ENCODE measurements at regions not wholly inside any gene's neighbourhood (a gene's known extent, or its start where the extent isn't known, plus 50 kb on each side); places are given as distances from the start of the nearest gene placed in this dataset.
"Not testable (repeated sequence)": the region's sequence is repeated elsewhere in the genome, so short reads cannot be mapped to it uniquely, and the experiment has no call there.

DNA sequence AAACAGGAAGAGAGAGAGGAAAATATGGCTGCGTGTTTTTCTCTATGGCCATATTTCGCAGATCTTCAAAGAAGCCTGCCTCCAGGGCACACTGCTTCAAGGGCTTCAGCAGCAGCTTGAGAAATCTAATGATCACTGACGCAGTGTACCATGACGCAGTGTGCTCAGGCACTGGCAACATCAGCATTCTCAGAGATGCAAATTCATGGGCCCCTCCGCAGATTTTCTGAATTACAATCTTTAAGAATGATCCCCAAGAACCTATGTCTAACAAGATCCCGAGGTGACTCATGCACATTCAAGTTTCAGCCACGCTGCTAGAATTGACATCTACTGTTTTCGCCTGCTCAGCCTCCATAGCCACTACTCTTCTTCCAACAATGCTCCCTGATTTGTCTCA is 143.9 kb upstream of the ZNF366 start:
- no peaks in the 10 kb centered on the region for H3K36me3 Mint-ChIP-seq
- H3K4me1 Mint-ChIP-seq: no peaks in the 10 kb centered on the region
- no peaks in the 10 kb centered on the region for H3K9me3 Mint-ChIP-seq
- DNase-seq: no peak
- peaks cover 4% of the 10 kb centered on the region for H3K27me3 Mint-ChIP-seq
- no peak overlapping the region for H3K27ac Mint-ChIP-seq
- CTCF ChIA-PET: no interaction called here
- H3K4me3 Mint-ChIP-seq: no peak overlapping the region

- H3K36me3 Mint-ChIP-seq: no peaks in the 10 kb centered on the region
- no peak overlapping the region for H3K27ac Mint-ChIP-seq
- H3K9me3 Mint-ChIP-seq: no peaks in the 10 kb centered on the region
- H3K4me1 Mint-ChIP-seq: no peaks in the 10 kb centered on the region
- CTCF ChIA-PET: interaction anchor here (0.8 kb wide), 1 partner anchor 47 kb away, joined by 3 read pairs; no protein-coding TSS in a partner anchor
- DNase-seq: no peak
- no peak overlapping the region for H3K4me3 Mint-ChIP-seq
- peaks cover 5% of the 10 kb centered on the region for H3K27me3 Mint-ChIP-seq
Observed at GRCh38 chr5:72649449-72649848, 142.2 kb upstream of the ZNF366 start.

- H3K9me3 Mint-ChIP-seq: no peaks in the 10 kb centered on the region
- no peaks in the 10 kb centered on the region for H3K4me1 Mint-ChIP-seq
- peaks cover 4% of the 10 kb centered on the region for H3K27me3 Mint-ChIP-seq
- no peak overlapping the region for H3K27ac Mint-ChIP-seq
- H3K36me3 Mint-ChIP-seq: no peaks in the 10 kb centered on the region
- H3K4me3 Mint-ChIP-seq: no peak overlapping the region
- CTCF ChIA-PET: interaction anchor here (0.8 kb wide), 1 partner anchor 46 kb away, joined by 3 read pairs; no protein-coding TSS in a partner anchor
- DNase-seq: no peak
Observed at GRCh38 chr5:72648480-72648879, 141.3 kb upstream of the ZNF366 start.

- no peak overlapping the region for H3K27ac Mint-ChIP-seq
- DNase-seq: no peak
- no peaks in the 10 kb centered on the region for H3K4me1 Mint-ChIP-seq
- peaks cover 4% of the 10 kb centered on the region for H3K27me3 Mint-ChIP-seq
- H3K4me3 Mint-ChIP-seq: no peak overlapping the region
- CTCF ChIA-PET: no interaction called here
- H3K36me3 Mint-ChIP-seq: no peaks in the 10 kb centered on the region
- H3K9me3 Mint-ChIP-seq: no peaks in the 10 kb centered on the region
Observed at GRCh38 chr5:72647806-72648205, 140.6 kb upstream of the ZNF366 start.

- H3K9me3 Mint-ChIP-seq: no peaks in the 10 kb centered on the region
- peaks cover 4% of the 10 kb centered on the region for H3K27me3 Mint-ChIP-seq
- no peak for DNase-seq
- no peak overlapping the region for H3K27ac Mint-ChIP-seq
- CTCF ChIA-PET: no interaction called here
- H3K36me3 Mint-ChIP-seq: no peaks in the 10 kb centered on the region
- H3K4me1 Mint-ChIP-seq: no peaks in the 10 kb centered on the region
- no peak overlapping the region for H3K4me3 Mint-ChIP-seq
Observed at GRCh38 chr5:72646246-72646866, 139.1 kb upstream of the ZNF366 start.

DNA sequence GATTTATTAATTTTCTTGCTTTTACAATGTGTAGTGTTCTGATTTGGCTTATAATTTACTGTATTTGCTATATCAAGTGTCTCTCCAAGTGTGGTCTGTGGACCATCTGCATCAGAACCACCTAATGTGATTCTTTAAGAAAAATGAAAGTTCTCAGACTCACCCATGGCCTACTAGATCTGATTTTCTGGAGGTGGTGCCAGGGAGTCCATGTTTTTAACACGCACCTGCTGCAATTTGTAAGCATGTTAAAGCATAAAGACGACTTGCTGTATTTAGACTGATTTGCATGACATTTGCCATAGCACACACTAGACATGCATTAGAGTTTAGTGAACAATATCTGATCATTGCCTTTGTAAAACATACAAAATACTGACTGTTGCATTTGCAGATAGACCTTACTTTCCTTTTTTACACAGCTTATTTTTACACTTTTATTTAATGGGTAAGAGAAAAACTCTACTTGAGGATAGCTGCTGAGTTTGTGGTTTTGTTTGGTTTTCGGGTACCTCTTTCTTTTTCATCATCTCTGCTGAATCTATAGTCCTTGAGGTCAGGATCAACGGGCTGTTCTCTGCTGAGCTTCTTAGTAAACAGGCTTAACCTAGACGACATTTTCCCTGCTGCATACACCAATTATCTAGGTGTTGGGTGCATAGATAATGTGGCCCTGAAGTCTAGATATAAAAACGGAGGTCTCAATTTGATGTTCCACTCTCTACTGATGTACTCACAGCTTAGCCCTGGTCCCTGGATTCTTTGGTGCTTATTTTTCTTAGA is 138.0 kb upstream of the ZNF366 start:
- Mint-ChIP-seq H3K27me3 (peaks cover 4% of the 10 kb centered on the region), H3K9me3 (no peaks in the 10 kb centered on the region), H3K36me3 (no peaks in the 10 kb centered on the region), H3K4me1 (no peaks in the 10 kb centered on the region), H3K27ac (no peak overlapping the region), H3K4me3 (no peak overlapping the region)
- CTCF ChIA-PET: interaction anchor here (1.0 kb wide), 1 partner anchor 33 kb away, joined by 3 read pairs; no protein-coding TSS in a partner anchor
- DNase-seq: no peak

GRCh38 chr5:72644296-72644695 is 137.1 kb upstream of the ZNF366 start:
- Mint-ChIP-seq H3K36me3 (no peaks in the 10 kb centered on the region), H3K4me1 (no peaks in the 10 kb centered on the region), H3K27ac (no peak overlapping the region), H3K4me3 (no peak overlapping the region), H3K9me3 (no peaks in the 10 kb centered on the region), H3K27me3 (peaks cover 4% of the 10 kb centered on the region)
- no peak for DNase-seq
- CTCF ChIA-PET: no interaction called here

GRCh38 chr5:72641164-72641563 is 134.0 kb upstream of the ZNF366 start:
- CTCF ChIA-PET: no interaction called here
- no peak for DNase-seq
- Mint-ChIP-seq H3K4me3 (no peak overlapping the region), H3K9me3 (no peaks in the 10 kb centered on the region), H3K27ac (no peak overlapping the region), H3K4me1 (no peaks in the 10 kb centered on the region), H3K36me3 (no peaks in the 10 kb centered on the region), H3K27me3 (peaks cover 4% of the 10 kb centered on the region)

GRCh38 chr5:72637058-72637457 is 129.8 kb upstream of the ZNF366 start:
- Mint-ChIP-seq H3K4me1 (no peaks in the 10 kb centered on the region), H3K27ac (no peak overlapping the region), H3K36me3 (no peaks in the 10 kb centered on the region), H3K27me3 (no peaks in the 10 kb centered on the region), H3K4me3 (no peak overlapping the region), H3K9me3 (no peaks in the 10 kb centered on the region)
- CTCF ChIA-PET: no interaction called here
- no peak for DNase-seq

DNA sequence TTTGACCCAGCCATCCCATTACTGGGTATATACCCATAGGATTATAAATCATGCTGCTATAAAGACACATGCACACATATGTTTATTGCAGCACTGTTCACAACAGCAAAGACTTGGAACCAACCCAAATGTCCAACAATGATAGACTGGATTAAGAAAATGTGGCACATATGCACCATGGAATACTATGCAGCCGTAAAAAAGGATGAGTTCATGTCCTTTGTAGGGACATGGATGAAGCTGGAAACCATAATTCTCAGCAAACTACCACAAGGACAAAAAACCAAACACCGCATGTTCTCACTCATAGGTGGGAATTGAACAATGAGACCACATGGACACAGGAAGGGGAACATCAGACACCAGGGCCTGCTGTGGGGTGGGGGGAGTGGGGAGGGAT is 129.4 kb upstream of the ZNF366 start:
- H3K4me1 Mint-ChIP-seq, H3K27me3 Mint-ChIP-seq, CTCF ChIA-PET, H3K9me3 Mint-ChIP-seq, H3K4me3 Mint-ChIP-seq, DNase-seq, H3K27ac Mint-ChIP-seq, H3K36me3 Mint-ChIP-seq: not testable (repeated sequence)

GRCh38 chr5:72634444-72634843 is 127.2 kb upstream of the ZNF366 start:
- DNase-seq: no peak
- no peaks in the 10 kb centered on the region for H3K4me1 Mint-ChIP-seq
- H3K27ac Mint-ChIP-seq: no peak overlapping the region
- H3K27me3 Mint-ChIP-seq: no peaks in the 10 kb centered on the region
- CTCF ChIA-PET: no interaction called here
- H3K9me3 Mint-ChIP-seq: no peaks in the 10 kb centered on the region
- H3K4me3 Mint-ChIP-seq: no peak overlapping the region
- H3K36me3 Mint-ChIP-seq: no peaks in the 10 kb centered on the region

- Mint-ChIP-seq H3K4me1 (no peaks in the 10 kb centered on the region), H3K27ac (no peak overlapping the region), H3K27me3 (no peaks in the 10 kb centered on the region), H3K9me3 (no peaks in the 10 kb centered on the region), H3K4me3 (no peak overlapping the region), H3K36me3 (no peaks in the 10 kb centered on the region)
- CTCF ChIA-PET: no interaction called here
- DNase-seq: no peak
Observed at GRCh38 chr5:72633649-72634048, 126.4 kb upstream of the ZNF366 start.

- no peaks in the 10 kb centered on the region for H3K4me1 Mint-ChIP-seq
- H3K4me3 Mint-ChIP-seq: no peak overlapping the region
- CTCF ChIA-PET: no interaction called here
- no peak overlapping the region for H3K27ac Mint-ChIP-seq
- H3K27me3 Mint-ChIP-seq: no peaks in the 10 kb centered on the region
- no peaks in the 10 kb centered on the region for H3K36me3 Mint-ChIP-seq
- no peak for DNase-seq
- no peaks in the 10 kb centered on the region for H3K9me3 Mint-ChIP-seq
Observed at GRCh38 chr5:72633041-72633445, 125.8 kb upstream of the ZNF366 start.

DNA sequence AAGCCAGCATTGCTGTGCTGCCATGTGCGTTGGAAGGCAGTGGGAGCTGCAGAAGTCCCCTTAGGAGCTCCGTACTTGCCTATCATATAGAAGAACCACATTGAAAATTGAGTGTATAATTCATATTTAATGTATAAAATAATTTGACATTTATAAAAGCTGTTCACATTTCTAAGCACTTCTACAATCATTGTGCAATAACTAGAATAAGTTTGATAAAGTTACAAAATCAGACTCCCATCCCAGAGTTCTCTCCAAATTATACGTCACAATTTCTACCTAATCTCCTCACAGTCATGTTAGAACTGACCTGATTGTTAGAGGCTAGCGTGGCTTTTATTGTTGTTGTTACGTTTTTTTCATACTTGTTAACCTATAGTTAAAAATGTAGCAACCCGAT is 123.5 kb upstream of the ZNF366 start:
- no peaks in the 10 kb centered on the region for H3K27me3 Mint-ChIP-seq
- no peak for DNase-seq
- no peaks in the 10 kb centered on the region for H3K4me1 Mint-ChIP-seq
- H3K36me3 Mint-ChIP-seq: no peaks in the 10 kb centered on the region
- CTCF ChIA-PET: no interaction called here
- no peak overlapping the region for H3K4me3 Mint-ChIP-seq
- no peaks in the 10 kb centered on the region for H3K9me3 Mint-ChIP-seq
- no peak overlapping the region for H3K27ac Mint-ChIP-seq

- no peaks in the 10 kb centered on the region for H3K9me3 Mint-ChIP-seq
- no peak for DNase-seq
- H3K36me3 Mint-ChIP-seq: no peaks in the 10 kb centered on the region
- no peak overlapping the region for H3K4me3 Mint-ChIP-seq
- peaks cover under 1% of the 10 kb centered on the region for H3K27me3 Mint-ChIP-seq
- no peaks in the 10 kb centered on the region for H3K4me1 Mint-ChIP-seq
- no peak overlapping the region for H3K27ac Mint-ChIP-seq
- CTCF ChIA-PET: no interaction called here
Observed at GRCh38 chr5:72630081-72630480, 122.9 kb upstream of the ZNF366 start.
